Prostate gland (tissue), 2 donors: ENCODE measurements at regions not wholly inside any gene's neighbourhood (a gene's known extent, or its start where the extent isn't known, plus 50 kb on each side); places are given as distances from the start of the nearest gene placed in this dataset.
"Not testable (repeated sequence)": the region's sequence is repeated elsewhere in the genome, so short reads cannot be mapped to it uniquely, and the experiment has no call there.

Experiments used
- DNase-seq: peaks from one replicate; pipeline ENCODE4 v3.0.0-alpha.2; 2019; ENCODE audit warnings: low spot score
- H3K27ac ChIP-seq, 2 donors: fragments of 200-600 bp; sonication (generic); 2 replicates each; pipeline ENCODE4 v1.5.1; 2017 to 2019
- H3K27me3 ChIP-seq: fragments of 200-600 bp; sonication (generic); replicated peaks from 2 replicates; pipeline ENCODE4 v1.5.1; 2019; ENCODE audit not compliant: insufficient read depth
- H3K36me3 ChIP-seq, 2 donors: fragments of 200-600 bp; sonication (generic); 1 replicate in 1 of 2; 2 replicates in 1 of 2; pipeline versions ENCODE4 v1.5.1 to v1.8.1; 2017 to 2019
- H3K4me1 ChIP-seq: fragments of 200-600 bp; sonication (generic); replicated peaks from 2 replicates; pipeline ENCODE4 v1.5.1; 2019
- H3K4me3 ChIP-seq, 2 donors: fragments of 200-600 bp; sonication (generic); 2 replicates each; pipeline ENCODE4 v1.5.1; 2017 to 2019
- H3K9me3 ChIP-seq: fragments of 200-600 bp; sonication (generic); 2 replicates; pipeline ENCODE4 v1.5.1; 2017
- CTCF ChIP-seq, 4 experiments: fragments of 200-600 bp in 2 of 4; fragments of 450-650 bp in 2 of 4; sonication (generic) in 2 of 4; IDR thresholded peaks; 1 replicate in 3 of 4; 2 replicates in 1 of 4; pipeline ENCODE4 v1.5.1; 2016 to 2019; ENCODE audit warnings: antibody characterized with exemption in 4 of 4, mild to moderate bottlenecking in 2 of 4, moderate library complexity in 2 of 4
- POLR2A ChIP-seq: fragments of 450-650 bp; IDR thresholded peaks from one replicate; pipeline ENCODE4 v1.6.1; 2016; ENCODE audit warnings: antibody characterized with exemption, mild to moderate bottlenecking
- POLR2AphosphoS5 ChIP-seq: sonication (generic); formaldehyde crosslinking; IDR thresholded peaks from one replicate; pipeline ENCODE4 v1.6.1; 2017; ENCODE audit warnings: antibody characterized with exemption
- WGBS: methylation state at CpG from one replicate; pipeline ENCODE4 v1.1.5; 2018; 5-methylcytosine and 5-hydroxymethylcytosine counted together
- intact Hi-C: fragments of 100-400 bp; cut with DNase I; formaldehyde crosslinking; loops from one replicate; pipeline ENCODE4 v1.14.2; 2022

- no peaks in the 10 kb centered on the region for H3K36me3 ChIP-seq
- no peak for DNase-seq
- no peaks in the 10 kb centered on the region for H3K4me1 ChIP-seq
- no peaks in the 10 kb centered on the region for H3K27me3 ChIP-seq
- TF ChIP-seq POLR2A = no peak
- TF ChIP-seq CTCF (IDR thresholded peaks at IDR 0.05) = no peak
- no peak for TF ChIP-seq POLR2AphosphoS5
- no peak overlapping the region for H3K27ac ChIP-seq
- H3K9me3 ChIP-seq = no peaks in the 10 kb centered on the region
- intact Hi-C loops = no loop called here
- no peak overlapping the region for H3K4me3 ChIP-seq
- 79% methylated on average over 2 of the region's 2 CpGs for WGBS
Measured at GRCh38 chr3:190178779-190179178, 58.1 kb upstream of the P3H2 start.

- H3K4me1 ChIP-seq, H3K27ac ChIP-seq, H3K36me3 ChIP-seq, H3K9me3 ChIP-seq, intact Hi-C loops, H3K27me3 ChIP-seq, H3K4me3 ChIP-seq, DNase-seq: not testable (repeated sequence)
- WGBS = 97% methylated on average over 38 of the region's 39 CpGs
Measured at GRCh38 chr3:190176933-190177525, 56.3 kb upstream of the P3H2 start.

- DNase-seq, intact Hi-C loops, H3K9me3 ChIP-seq, H3K27ac ChIP-seq, H3K4me1 ChIP-seq, H3K36me3 ChIP-seq, H3K27me3 ChIP-seq, H3K4me3 ChIP-seq: not testable (repeated sequence)
- WGBS = 93% methylated on average over 10 of the region's 10 CpGs
Measured at GRCh38 chr3:190176106-190176505, 55.4 kb upstream of the P3H2 start.

GRCh38 chr3:190175490-190175889 lies 54.8 kb upstream of the P3H2 start:
- Histone ChIP-seq H3K36me3 (no peaks in the 10 kb centered on the region), H3K27me3 (no peaks in the 10 kb centered on the region), H3K4me3 (no peak overlapping the region), H3K4me1 (no peaks in the 10 kb centered on the region), H3K9me3 (no peaks in the 10 kb centered on the region), H3K27ac (no peak overlapping the region)
- 72% methylated on average over 1 of the region's 1 CpG for WGBS
- no peak for TF ChIP-seq POLR2AphosphoS5
- no peak for TF ChIP-seq CTCF (IDR thresholded peaks at IDR 0.05)
- TF ChIP-seq POLR2A = no peak
- DNase-seq = no peak
- intact Hi-C loops = no loop called here

- Histone ChIP-seq H3K27ac (no peak overlapping the region), H3K9me3 (no peaks in the 10 kb centered on the region), H3K4me3 (no peak overlapping the region), H3K27me3 (no peaks in the 10 kb centered on the region), H3K4me1 (no peaks in the 10 kb centered on the region), H3K36me3 (no peaks in the 10 kb centered on the region)
- DNase-seq = no peak
- 76% methylated on average over 1 of the region's 1 CpG for WGBS
- intact Hi-C loops = no loop called here
- TF ChIP-seq POLR2A (no peak), POLR2AphosphoS5 (no peak), CTCF (IDR thresholded peaks at IDR 0.05) (no peak)
Measured at GRCh38 chr3:190174471-190174870, 53.8 kb upstream of the P3H2 start.

- intact Hi-C loops = no loop called here
- DNase-seq = no peak
- TF ChIP-seq POLR2A (no peak), CTCF (IDR thresholded peaks at IDR 0.05) (no peak), POLR2AphosphoS5 (no peak)
- 40% methylated on average over 1 of the region's 1 CpG for WGBS
- H3K27me3 ChIP-seq = no peaks in the 10 kb centered on the region
- no peak overlapping the region for H3K27ac ChIP-seq
- H3K4me3 ChIP-seq = no peak overlapping the region
- H3K9me3 ChIP-seq = no peaks in the 10 kb centered on the region
- no peaks in the 10 kb centered on the region for H3K36me3 ChIP-seq
- H3K4me1 ChIP-seq = no peaks in the 10 kb centered on the region
Measured at GRCh38 chr3:190173426-190173825, 52.7 kb upstream of the P3H2 start.
